Epithelial cell of prostate (primary cell): ENCODE measurements at regions not wholly inside any gene's neighbourhood (a gene's known extent, or its start where the extent isn't known, plus 50 kb on each side); places are given as distances from the start of the nearest gene placed in this dataset.
A peak's percentile ranks its signal among the peaks of the same experiment; 100 is the strongest.

Source experiments
- DNase-seq: peaks from one replicate; pipeline ENCODE4 v3.0.0-alpha.2; 2011; ENCODE audit warnings: low read depth, low spot score
- H3K27ac ChIP-seq: fragments of 450-650 bp; 2 replicates; pipeline ENCODE4 v1.5.1; 2017; ENCODE audit warnings: mild to moderate bottlenecking

- DNase-seq: no peak
- no peak overlapping the region for H3K27ac ChIP-seq
Measured at GRCh38 chrX:109841869-109842579, 109.0 kb upstream of the ACSL4 start.

DNA sequence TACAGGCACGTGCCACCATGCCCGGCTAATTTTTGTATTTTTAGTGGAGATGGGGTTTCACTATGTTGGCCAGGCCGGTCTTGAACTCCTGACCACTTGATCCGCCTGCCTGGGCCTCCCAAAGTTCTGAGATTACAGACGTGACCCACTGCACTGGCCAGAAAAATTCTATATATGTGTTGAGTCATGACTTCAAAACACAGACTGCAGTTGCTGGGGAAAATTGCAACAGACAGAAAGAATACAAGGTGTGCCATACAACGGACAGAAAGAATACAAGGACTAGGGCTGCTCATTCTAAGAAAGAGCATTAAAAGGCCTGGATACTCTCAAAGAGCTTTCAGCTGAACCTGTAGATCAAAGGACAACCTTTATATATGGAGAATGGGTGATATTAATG is 109.6 kb upstream of the ACSL4 start:
- no peak for DNase-seq
- H3K27ac ChIP-seq: no peak overlapping the region

DNA sequence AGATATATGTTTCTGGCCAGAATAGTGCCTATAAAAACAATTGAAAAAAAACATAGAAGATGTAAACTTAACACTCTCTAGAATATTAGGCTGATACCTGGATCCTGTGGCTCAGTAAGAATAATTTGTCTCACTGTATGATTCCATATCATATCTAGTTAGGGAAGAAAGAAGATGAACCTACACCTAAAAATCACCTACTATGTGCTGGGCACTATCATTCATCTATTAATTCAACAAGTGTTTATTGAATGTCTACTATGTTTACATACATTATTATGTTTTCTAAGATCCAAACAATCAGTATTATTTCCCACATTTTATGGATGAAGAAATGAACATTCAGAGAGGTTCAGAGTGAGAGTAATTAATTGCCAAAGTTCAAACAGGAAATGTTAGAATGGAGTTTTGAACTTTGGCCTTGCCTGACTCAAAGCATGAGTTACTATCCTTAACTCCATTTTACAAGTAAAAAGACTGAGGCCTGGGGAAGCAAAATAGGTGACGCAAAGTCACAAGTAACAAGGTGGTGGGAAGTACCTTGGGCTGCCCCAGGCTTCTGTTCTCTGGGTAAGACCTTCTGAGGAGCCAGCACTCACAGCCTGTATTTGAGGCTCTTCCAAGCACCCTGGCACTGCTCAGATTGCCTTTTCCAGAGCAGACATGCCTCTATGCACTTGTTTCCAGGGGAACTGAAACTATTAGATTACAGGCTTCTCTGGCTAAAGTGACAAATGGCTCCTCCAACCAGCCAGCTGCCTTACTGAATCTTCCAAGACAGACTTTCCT is 111.1 kb upstream of the ACSL4 start:
- no peak overlapping the region for H3K27ac ChIP-seq
- DNase-seq: no peak

DNA sequence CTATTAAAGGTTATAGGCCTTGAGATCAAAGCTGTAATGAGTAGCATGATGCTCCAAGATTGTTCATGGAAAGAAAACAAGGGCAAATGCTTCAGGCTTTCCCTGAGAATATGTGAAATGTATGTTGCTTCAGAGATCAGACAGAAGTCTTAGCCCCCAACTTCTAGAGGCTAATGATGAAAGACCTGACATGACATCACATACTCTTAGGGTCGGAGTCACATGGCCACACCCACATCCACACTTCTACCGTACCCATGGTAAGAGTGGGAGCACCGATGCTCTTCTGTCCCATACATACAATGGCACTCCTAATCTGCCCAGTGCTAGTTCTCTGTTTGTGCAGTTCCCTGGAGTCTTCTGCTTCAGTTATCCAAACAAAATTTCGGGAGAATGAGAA is 111.9 kb upstream of the ACSL4 start:
- no peak for DNase-seq

GRCh38 chrX:109845996-109846395 is 112.9 kb upstream of the ACSL4 start:
- H3K27ac ChIP-seq: no peak overlapping the region
- DNase-seq: no peak

More for the DNA sequence above, 111.9 kb upstream of the ACSL4 start:
- H3K27ac ChIP-seq: no peak overlapping the region

GRCh38 chrX:109847257-109848187 is 114.5 kb upstream of the ACSL4 start:
- peak; percentile 22 for DNase-seq

DNA sequence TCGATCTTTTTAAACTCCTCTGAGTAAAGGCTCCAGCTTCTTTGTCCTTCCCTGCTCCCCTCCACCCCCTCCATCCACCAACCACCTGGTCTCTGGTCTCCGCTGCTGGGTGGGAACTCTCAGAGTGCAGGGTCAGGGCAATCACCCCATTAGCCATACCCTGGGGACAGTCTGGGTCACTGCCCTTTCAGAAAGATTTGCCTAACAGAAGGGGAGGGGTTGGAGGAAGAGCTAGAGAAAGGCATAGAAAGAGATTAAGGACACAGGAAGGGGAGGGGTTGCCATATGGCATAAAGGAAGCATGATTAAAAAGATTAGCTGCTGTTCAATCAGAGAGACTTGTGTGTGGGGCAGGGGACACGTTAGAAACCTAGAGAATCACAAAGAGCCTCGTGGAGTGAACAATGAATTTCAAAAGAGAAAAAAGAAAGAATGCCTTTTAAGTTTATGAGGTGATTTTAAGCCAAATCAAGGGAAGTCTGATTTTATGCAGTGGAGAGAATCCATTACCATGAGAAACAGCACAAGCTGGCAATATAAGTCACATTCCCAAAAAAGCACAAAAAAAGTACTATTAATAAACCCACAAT is 115.5 kb upstream of the ACSL4 start:
- H3K27ac ChIP-seq: no peak overlapping the region
- DNase-seq: no peak

More at GRCh38 chrX:109847257-109848187, 114.5 kb upstream of the ACSL4 start:
- peak overlapping the region; percentile 20 for H3K27ac ChIP-seq

GRCh38 chrX:109854096-109854495 is 121.0 kb upstream of the ACSL4 start:
- DNase-seq: no peak

GRCh38 chrX:109855501-109855900 is 122.4 kb upstream of the ACSL4 start:
- H3K27ac ChIP-seq: no peak overlapping the region
- DNase-seq: no peak

More at GRCh38 chrX:109854096-109854495, 121.0 kb upstream of the ACSL4 start:
- no peak overlapping the region for H3K27ac ChIP-seq

DNA sequence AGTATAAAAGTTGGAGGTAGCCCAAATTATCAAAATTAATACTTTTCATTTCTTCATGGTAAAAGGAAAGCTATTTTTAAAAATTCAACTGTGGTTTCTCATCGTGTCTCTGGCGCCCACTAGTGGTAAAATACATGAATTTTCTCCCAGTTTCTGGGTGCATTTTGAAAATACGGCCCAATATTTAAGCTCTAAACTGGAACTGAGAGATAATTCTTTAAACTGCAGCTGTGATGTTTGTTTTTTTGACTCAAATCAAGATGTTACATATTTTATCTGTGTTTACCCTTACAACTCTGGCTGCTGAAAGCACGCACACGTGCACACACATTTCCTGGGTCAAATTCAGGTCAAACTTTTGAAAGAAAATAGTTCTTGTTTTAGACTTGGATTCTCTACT is 123.9 kb upstream of the ACSL4 start:
- H3K27ac ChIP-seq: no peak overlapping the region
- DNase-seq: no peak

DNA sequence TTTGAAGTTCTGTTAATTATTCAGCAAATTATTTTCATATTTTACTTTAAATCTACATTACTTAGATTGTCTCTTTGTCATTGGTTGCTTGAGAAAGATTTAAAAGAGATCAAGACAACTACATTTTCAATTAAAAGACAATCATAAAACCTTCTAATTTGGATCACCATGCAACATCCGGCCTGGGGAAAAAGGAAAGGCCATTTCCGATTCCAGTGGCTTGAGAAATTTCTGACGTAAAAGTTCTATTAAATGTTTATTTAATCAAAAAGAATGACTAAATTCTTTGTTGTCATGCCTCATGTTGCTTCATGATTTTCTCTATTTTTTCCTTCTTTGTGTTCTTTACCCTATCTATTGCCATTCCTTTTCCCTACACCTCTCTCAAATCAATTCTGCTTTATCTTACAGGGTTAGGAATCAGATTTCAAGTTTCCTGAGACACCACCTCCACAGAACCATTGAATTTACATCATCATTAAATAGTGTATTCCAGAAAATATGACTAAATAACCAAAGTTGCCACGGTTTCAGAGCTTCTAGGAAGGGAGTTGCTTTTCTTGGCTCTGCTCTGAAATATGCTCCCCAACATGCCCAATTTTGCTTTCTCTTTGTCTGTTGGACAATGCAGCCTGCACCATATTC is 124.6 kb upstream of the ACSL4 start:
- no peak overlapping the region for H3K27ac ChIP-seq
- DNase-seq: no peak

DNA sequence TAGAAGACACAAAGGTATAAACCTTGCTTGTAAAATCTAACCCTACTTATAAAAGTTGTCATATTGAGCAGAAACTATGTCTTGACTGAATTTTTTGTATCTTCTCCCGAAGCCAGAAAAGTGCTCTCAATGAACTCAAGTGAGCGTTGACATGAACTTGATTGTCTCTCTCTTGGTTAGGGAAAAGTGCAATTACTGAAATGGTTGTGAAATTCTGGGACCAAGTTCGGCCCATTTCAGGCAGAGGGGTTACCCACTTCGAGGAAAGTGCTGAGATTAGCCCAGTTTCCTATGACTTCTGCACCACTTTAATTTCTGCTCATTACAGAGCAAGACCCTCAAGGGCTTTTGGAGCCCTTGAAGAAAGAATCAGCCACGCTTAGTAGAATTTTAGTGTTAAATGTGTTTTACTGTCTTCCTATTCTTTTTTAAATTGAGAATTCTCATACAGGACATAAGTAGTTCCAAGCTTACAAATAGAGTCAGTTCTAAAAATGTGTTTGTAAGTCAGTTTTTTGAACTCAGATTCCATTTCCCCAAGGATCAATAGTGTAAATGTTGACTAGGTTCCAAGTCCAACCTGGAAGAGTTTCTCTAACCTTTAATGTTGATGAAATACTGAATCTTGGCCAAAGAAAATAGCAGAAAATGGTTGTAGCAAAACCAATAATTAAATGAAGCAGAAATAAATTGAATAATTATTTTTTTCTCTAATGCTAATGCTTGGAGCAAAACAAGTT is 125.7 kb upstream of the ACSL4 start:
- H3K27ac ChIP-seq: no peak overlapping the region
- DNase-seq: no peak

DNA sequence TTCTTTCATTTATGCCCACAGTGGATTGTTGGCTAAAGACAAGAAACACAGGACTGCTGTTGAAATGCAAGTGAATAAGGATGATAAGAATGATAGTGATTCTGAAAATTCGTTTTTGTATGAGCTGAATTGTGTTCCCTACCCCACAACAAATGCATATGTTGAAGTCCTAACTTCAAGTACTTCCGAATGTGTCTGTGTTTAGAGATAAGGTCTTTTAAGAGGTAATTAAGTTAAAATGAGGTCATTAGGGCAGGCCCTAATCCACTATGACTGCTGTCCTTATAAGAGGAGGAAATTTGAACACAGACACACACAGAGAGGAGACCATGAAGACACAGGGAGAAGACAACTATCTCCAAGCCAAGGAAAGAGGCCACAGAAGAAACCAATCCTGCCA is 126.6 kb upstream of the ACSL4 start:
- no peak for DNase-seq
- no peak overlapping the region for H3K27ac ChIP-seq

GRCh38 chrX:109862433-109862832 is 129.4 kb upstream of the ACSL4 start:
- no peak overlapping the region for H3K27ac ChIP-seq
- DNase-seq: no peak

- H3K27ac ChIP-seq: no peak overlapping the region
- DNase-seq: no peak
Measured at GRCh38 chrX:109863811-109864210, 130.8 kb upstream of the ACSL4 start.

- no peak overlapping the region for H3K27ac ChIP-seq
- no peak for DNase-seq
Measured at GRCh38 chrX:109871121-109871888, 131.6 kb upstream of the TMEM164 start.

- no peak for DNase-seq
- no peak overlapping the region for H3K27ac ChIP-seq
Measured at GRCh38 chrX:109872021-109872732, 130.7 kb upstream of the TMEM164 start.

GRCh38 chrX:109873574-109873973 is 129.3 kb upstream of the TMEM164 start:
- peak overlapping the region; percentile 59 for H3K27ac ChIP-seq
- no peak for DNase-seq
